Endodermal cell (in vitro differentiated cells): ENCODE measurements at regions not wholly inside any gene's neighbourhood (a gene's known extent, or its start where the extent isn't known, plus 50 kb on each side); places are given as distances from the start of the nearest gene placed in this dataset.

Experiments used
- DNase-seq: peaks from one replicate; pipeline ENCODE4 v3.0.0-alpha.2; 2017
- H3K27ac ChIP-seq: 2 replicates; pipeline ENCODE4 v1.5.1; 2013; ENCODE audit warnings: mild to moderate bottlenecking, low read depth, low read length, moderate library complexity
- H3K27me3 ChIP-seq: 2 replicates; pipeline ENCODE4 v1.6.1; 2013; ENCODE audit warnings: mild to moderate bottlenecking, low read length, moderate library complexity; ENCODE audit not compliant: insufficient read depth, control insufficient read depth, poor library complexity, severe bottlenecking
- H3K36me3 ChIP-seq: 2 replicates; pipeline ENCODE4 v1.7.0; 2013; ENCODE audit warnings: mild to moderate bottlenecking, low read length, moderate library complexity; ENCODE audit not compliant: control insufficient read depth, insufficient read depth
- H3K4me1 ChIP-seq: one replicate; pipeline ENCODE4 v1.7.0; 2013; ENCODE audit warnings: low read length; ENCODE audit not compliant: control insufficient read depth, insufficient read depth
- H3K4me3 ChIP-seq: 2 replicates; pipeline ENCODE4 v1.5.1; 2013; ENCODE audit warnings: mild to moderate bottlenecking, low read length, moderate library complexity
- H3K9ac ChIP-seq: 2 replicates; pipeline ENCODE4 v1.6.1; 2013; ENCODE audit warnings: mild to moderate bottlenecking, low read length, moderate library complexity; ENCODE audit not compliant: poor library complexity, severe bottlenecking; ENCODE audit errors: extremely low read depth
- H3K9me3 ChIP-seq: 2 replicates; pipeline ENCODE4 v1.6.1; 2013; ENCODE audit warnings: mild to moderate bottlenecking, low read length, moderate library complexity; ENCODE audit not compliant: control insufficient read depth
- H3K27ac Mint-ChIP-seq: 2 replicates; pipeline ENCODE4 v1.8.0; 2020; ENCODE audit warnings: mixed read lengths
- H3K27me3 Mint-ChIP-seq: 2 replicates; pipeline ENCODE4 v1.8.0; 2021; ENCODE audit warnings: mild to moderate bottlenecking, mixed read lengths; ENCODE audit not compliant: insufficient read depth
- H3K36me3 Mint-ChIP-seq: 2 replicates; pipeline ENCODE4 v1.8.0; 2020; ENCODE audit warnings: low read depth, mixed read lengths
- H3K4me1 Mint-ChIP-seq: 2 replicates; pipeline ENCODE4 v1.8.0; 2020; ENCODE audit warnings: mixed read lengths
- H3K4me3 Mint-ChIP-seq: 2 replicates; pipeline ENCODE4 v1.8.0; 2020; ENCODE audit warnings: mild to moderate bottlenecking, moderate library complexity, mixed read lengths
- H3K9me3 Mint-ChIP-seq: 2 replicates; pipeline ENCODE4 v1.8.0; 2020; ENCODE audit warnings: mild to moderate bottlenecking, mixed read lengths
- CTCF ChIP-seq: fragments of 200-600 bp; sonication (generic); conservative IDR thresholded peaks from 2 replicates; pipeline ENCODE4 v1.5.0; 2021; ENCODE audit warnings: antibody characterized with exemption, mild to moderate bottlenecking
- WGBS, 2 experiments: methylation state at CpG; one replicate each; pipeline versions ENCODE4 v1.1.5 to v1.1.7; 2013; ENCODE audit warnings: missing lambda C conversion rate in 2 of 2, mixed read lengths in 1 of 2; ENCODE audit not compliant: insufficient coverage in 1 of 2, insufficient read length in 1 of 2; 5-methylcytosine and 5-hydroxymethylcytosine counted together

GRCh38 chr15:26433060-26433459, 339.8 kb downstream of the GABRB3 start:
- Mint-ChIP-seq H3K9me3 (peaks cover 8% of the 10 kb centered on the region), H3K27me3 (no peaks in the 10 kb centered on the region), H3K36me3 (no peaks in the 10 kb centered on the region), H3K4me3 (no peak overlapping the region), H3K27ac (no peak overlapping the region), H3K4me1 (peaks cover 4% of the 10 kb centered on the region)
- no peak overlapping the region for H3K9ac ChIP-seq
- no peak for TF ChIP-seq CTCF
- no peak for DNase-seq
- no peak overlapping the region for H3K27ac ChIP-seq
- H3K4me3 ChIP-seq = no peak overlapping the region
- no peaks in the 10 kb centered on the region for H3K27me3 ChIP-seq
- H3K36me3 ChIP-seq = no peaks in the 10 kb centered on the region
- H3K9me3 ChIP-seq = peaks cover 4% of the 10 kb centered on the region
- WGBS, 2 experiments = 85% methylated on average over 2 of the region's 2 CpGs; no CpG with 5 or more reads in 1 of the 2 experiments
- no peaks in the 10 kb centered on the region for H3K4me1 ChIP-seq

- peaks cover 3% of the 10 kb centered on the region for H3K4me1 Mint-ChIP-seq
- Histone ChIP-seq H3K4me3 (no peak overlapping the region), H3K9ac (no peak overlapping the region), H3K27me3 (no peaks in the 10 kb centered on the region), H3K36me3 (no peaks in the 10 kb centered on the region), H3K27ac (no peak overlapping the region), H3K4me1 (peaks cover 3% of the 10 kb centered on the region), H3K9me3 (peaks cover 8% of the 10 kb centered on the region)
- WGBS, 2 experiments = 97% methylated on average over 2 of the region's 2 CpGs; no CpG with 5 or more reads in 1 of the 2 experiments
- no peaks in the 10 kb centered on the region for H3K36me3 Mint-ChIP-seq
- no peak for DNase-seq
- peak overlapping the region; percentile 69 for H3K27ac Mint-ChIP-seq
- peaks cover 8% of the 10 kb centered on the region for H3K9me3 Mint-ChIP-seq
- H3K4me3 Mint-ChIP-seq = no peak overlapping the region
- no peaks in the 10 kb centered on the region for H3K27me3 Mint-ChIP-seq
- TF ChIP-seq CTCF = no peak
Observed at GRCh38 chr15:26421065-26421464, 351.8 kb downstream of the GABRB3 start.

DNA sequence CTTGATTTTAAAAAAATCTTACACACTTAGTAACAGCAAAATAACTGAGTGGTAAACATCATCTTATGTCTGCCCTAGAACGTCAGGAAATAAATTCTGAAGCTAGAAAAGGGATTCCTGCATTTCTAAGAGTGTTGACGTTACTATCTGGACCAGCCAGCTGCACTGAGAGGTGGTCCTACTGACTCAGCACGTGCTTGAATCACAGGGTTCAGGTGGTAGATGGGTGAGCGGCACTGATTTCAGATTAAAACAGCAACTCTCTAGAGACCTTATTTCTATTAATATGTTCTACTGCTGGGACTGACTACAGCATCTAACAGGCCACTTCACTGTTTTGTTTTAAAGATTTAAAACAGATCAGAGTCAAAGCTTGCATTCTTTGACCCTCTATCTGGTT, 377.2 kb downstream of the GABRB3 start:
- no peak for DNase-seq
- peaks cover 10% of the 10 kb centered on the region for H3K4me1 ChIP-seq
- no peaks in the 10 kb centered on the region for H3K36me3 ChIP-seq
- H3K4me3 ChIP-seq = no peak overlapping the region
- no peaks in the 10 kb centered on the region for H3K27me3 Mint-ChIP-seq
- TF ChIP-seq CTCF = no peak
- no peaks in the 10 kb centered on the region for H3K9me3 ChIP-seq
- no peaks in the 10 kb centered on the region for H3K36me3 Mint-ChIP-seq
- WGBS, 2 experiments = 79 to 83% methylated on average over 3 to 4 of the region's 4 CpGs
- no peak overlapping the region for H3K27ac ChIP-seq
- H3K4me1 Mint-ChIP-seq = peaks cover 12% of the 10 kb centered on the region
- no peak overlapping the region for H3K27ac Mint-ChIP-seq
- no peaks in the 10 kb centered on the region for H3K27me3 ChIP-seq
- H3K9me3 Mint-ChIP-seq = peaks cover 4% of the 10 kb centered on the region
- H3K4me3 Mint-ChIP-seq = no peak overlapping the region
- no peak overlapping the region for H3K9ac ChIP-seq
